SK-N-SH treated with all-trans-retinoic acid at 6 μM for 48 hours (cell line): ENCODE measurements at regions not wholly inside any gene's neighbourhood (a gene's known extent, or its start where the extent isn't known, plus 50 kb on each side); places are given as distances from the start of the nearest gene placed in this dataset.

Experiments used
- ATAC-seq: fragments of 200-7000 bp; cut with Tn5 transposase; 3 replicates; pipeline ENCODE4 v1.9.1; 2020; ENCODE audit warnings: mild to moderate bottlenecking, moderate library complexity
- ARNTL ChIP-seq: fragments of 450-650 bp; formaldehyde crosslinking; IDR thresholded peaks from 2 replicates; pipeline ENCODE4 v1.5.0; 2020; ENCODE audit warnings: low read depth, mild to moderate bottlenecking, moderate library complexity, borderline replicate concordance
- BACH2 ChIP-seq: fragments of 250-450 bp; sonication (Bioruptor Pico); IDR thresholded peaks from 2 replicates; pipeline ENCODE4 v1.9.0; 2021; ENCODE audit warnings: mild to moderate bottlenecking, borderline replicate concordance
- CREB5 ChIP-seq: fragments of 250-450 bp; sonication (Bioruptor Pico); IDR thresholded peaks from 2 replicates; pipeline ENCODE4 v1.5.1; 2020; ENCODE audit warnings: low read depth, mild to moderate bottlenecking, moderate library complexity
- CSDC2 ChIP-seq: fragments of 250-450 bp; sonication (Bioruptor Pico); IDR thresholded peaks from 2 replicates; pipeline ENCODE4 v1.5.0; 2020; ENCODE audit warnings: mild to moderate bottlenecking, moderate library complexity
- CSRNP3 ChIP-seq: fragments of 250-450 bp; sonication (Bioruptor Pico); IDR thresholded peaks from 2 replicates; pipeline ENCODE4 v1.5.1; 2021; ENCODE audit warnings: mild to moderate bottlenecking, moderate library complexity
- ESRRG ChIP-seq: fragments of 250-450 bp; sonication (Bioruptor Pico); IDR thresholded peaks from 2 replicates; pipeline ENCODE4 v1.6.1; 2021; ENCODE audit warnings: mild to moderate bottlenecking
- GLIS3 ChIP-seq: fragments of 250-450 bp; sonication (Bioruptor Pico); IDR thresholded peaks from 2 replicates; pipeline ENCODE4 v1.5.0; 2020; ENCODE audit warnings: mild to moderate bottlenecking, moderate library complexity
- ISL1 ChIP-seq: fragments of 250-450 bp; sonication (Bioruptor Pico); IDR thresholded peaks from 2 replicates; pipeline ENCODE4 v2.1.2; 2022; ENCODE audit warnings: mild to moderate bottlenecking, moderate library complexity
- OSR1 ChIP-seq: fragments of 250-450 bp; sonication (Bioruptor Pico); IDR thresholded peaks from 2 replicates; pipeline ENCODE4 v1.8.0; 2022; ENCODE audit warnings: moderate library complexity, mild to moderate bottlenecking, inconsistent platforms
- PATZ1 ChIP-seq: fragments of 250-450 bp; sonication (Bioruptor Pico); IDR thresholded peaks from 2 replicates; pipeline ENCODE4 v1.8.0; 2020; ENCODE audit warnings: mild to moderate bottlenecking, moderate library complexity, borderline replicate concordance
- POU6F1 ChIP-seq: fragments of 250-450 bp; sonication (Bioruptor Pico); IDR thresholded peaks from 2 replicates; pipeline ENCODE4 v1.8.0; 2021; ENCODE audit warnings: low read depth, mild to moderate bottlenecking, moderate library complexity, borderline replicate concordance
- PPARA ChIP-seq: fragments of 250-450 bp; sonication (Bioruptor Pico); IDR thresholded peaks from 2 replicates; pipeline ENCODE4 v1.5.0; 2020; ENCODE audit warnings: mild to moderate bottlenecking, borderline replicate concordance
- RARB ChIP-seq: fragments of 250-450 bp; sonication (Bioruptor Pico); IDR thresholded peaks from 2 replicates; pipeline ENCODE4 v1.8.0; 2021; ENCODE audit warnings: mild to moderate bottlenecking, moderate library complexity
- SNAI2 ChIP-seq: fragments of 250-450 bp; sonication (Bioruptor Pico); IDR thresholded peaks from 2 replicates; pipeline ENCODE4 v1.5.0; 2020; ENCODE audit warnings: mild to moderate bottlenecking, moderate library complexity
- TCF4 ChIP-seq: fragments of 250-450 bp; sonication (Bioruptor Pico); IDR thresholded peaks from 2 replicates; pipeline ENCODE4 v1.8.0; 2021; ENCODE audit warnings: mild to moderate bottlenecking, moderate library complexity, borderline replicate concordance
- TOX ChIP-seq: fragments of 250-450 bp; sonication (Bioruptor Pico); IDR thresholded peaks from 2 replicates; pipeline ENCODE4 v1.8.0; 2021; ENCODE audit warnings: mild to moderate bottlenecking, moderate library complexity, borderline replicate concordance
- TSHZ2 ChIP-seq: fragments of 250-450 bp; sonication (Bioruptor Pico); IDR thresholded peaks from 2 replicates; pipeline ENCODE4 v1.5.0; 2020; ENCODE audit warnings: mild to moderate bottlenecking, moderate library complexity
- ZC3H10 ChIP-seq: fragments of 250-450 bp; sonication (Bioruptor Pico); IDR thresholded peaks from 2 replicates; pipeline ENCODE4 v1.5.1; 2021; ENCODE audit warnings: mild to moderate bottlenecking, moderate library complexity
- ZFP3 ChIP-seq: fragments of 250-450 bp; sonication (Bioruptor Pico); IDR thresholded peaks from 2 replicates; pipeline ENCODE4 v1.5.0; 2020; ENCODE audit warnings: mild to moderate bottlenecking, moderate library complexity
- ZFP30 ChIP-seq: fragments of 450-650 bp; formaldehyde crosslinking; IDR thresholded peaks from 2 replicates; pipeline ENCODE4 v1.5.0; 2022; ENCODE audit warnings: mild to moderate bottlenecking, moderate library complexity
- ZNF565 ChIP-seq: fragments of 450-650 bp; formaldehyde crosslinking; conservative IDR thresholded peaks from 2 replicates; pipeline ENCODE4 v1.5.0; 2020; ENCODE audit warnings: low read depth, mild to moderate bottlenecking, moderate library complexity
- ZNF8 ChIP-seq: fragments of 450-650 bp; formaldehyde crosslinking; IDR thresholded peaks from 2 replicates; pipeline ENCODE4 v1.5.0; 2020; ENCODE audit warnings: mild to moderate bottlenecking, moderate library complexity

- TF ChIP-seq SNAI2 (CRISPR knock-in tag) (no peak), PATZ1 (CRISPR knock-in tag) (no peak), TOX (CRISPR knock-in tag) (no peak), CSRNP3 (no peak), BACH2 (CRISPR knock-in tag) (no peak), POU6F1 (CRISPR knock-in tag) (no peak), CREB5 (CRISPR knock-in tag) (no peak), PPARA (CRISPR knock-in tag) (no peak), ISL1 (CRISPR knock-in tag) (no peak), ZFP3 (CRISPR knock-in tag) (no peak), ESRRG (no peak), GLIS3 (no peak), ZFP30 (CRISPR knock-in tag) (no peak), ARNTL (CRISPR knock-in tag) (no peak)
- no peak for ATAC-seq
Observed at GRCh38 chr3:168803536-168803935, 707.8 kb upstream of the GOLIM4 start.

- TF ChIP-seq PATZ1 (CRISPR knock-in tag) (no peak), ZNF8 (CRISPR knock-in tag) (no peak), POU6F1 (CRISPR knock-in tag) (no peak), CSRNP3 (no peak), ESRRG (no peak), TCF4 (CRISPR knock-in tag) (no peak), GLIS3 (no peak), BACH2 (CRISPR knock-in tag) (no peak), TSHZ2 (no peak), ARNTL (CRISPR knock-in tag) (no peak), ZFP30 (CRISPR knock-in tag) (no peak), CSDC2 (CRISPR knock-in tag) (no peak), PPARA (CRISPR knock-in tag) (no peak), ISL1 (CRISPR knock-in tag) (no peak), OSR1 (no peak), CREB5 (CRISPR knock-in tag) (no peak), ZNF565 (CRISPR knock-in tag) (no peak), ZFP3 (CRISPR knock-in tag) (no peak), RARB (CRISPR knock-in tag) (no peak), ZC3H10 (CRISPR knock-in tag) (no peak)
- no peak for ATAC-seq
Observed at GRCh38 chr3:168802766-168803165, 707.0 kb upstream of the GOLIM4 start.
